ENCODE measurements at regions not wholly inside any gene's neighbourhood (a gene's known extent, or its start where the extent isn't known, plus 50 kb on each side); places are given as distances from the start of the nearest gene placed in this dataset.

- no peak for TF ChIP-seq CTCF (IDR thresholded peaks at IDR 0.05; ENCODE audit: low read depth, low read length)
- Histone ChIP-seq H3K4me1 (no peaks in the 10 kb centered on the region), H3K4me3 (ENCODE audit: low read depth, low read length) (no peak overlapping the region), H3K9me3 (no peaks in the 10 kb centered on the region), H3K36me3 (no peaks in the 10 kb centered on the region), H3K27me3 (peaks cover 6% of the 10 kb centered on the region; the same call in 1 of the 2 replicates)
- DNase-seq: no peak
These were observed 691.9 kb downstream of the INHBA start for GRCh38 chr7:41010967-41011366.

- DNase-seq: no peak
These were observed 692.5 kb downstream of the INHBA start for GRCh38 chr7:41010418-41010817.

GRCh38 chr7:41007811-41008210 is 695.1 kb downstream of the INHBA start:
- H3K4me3 ChIP-seq (ENCODE audit: low read depth, low read length): no peak overlapping the region
- H3K27me3 ChIP-seq: peaks cover 3% of the 10 kb centered on the region; the same call in 1 of the 2 replicates
- DNase-seq: no peak
- TF ChIP-seq CTCF (IDR thresholded peaks at IDR 0.05; ENCODE audit: low read depth, low read length): no peak
- no peaks in the 10 kb centered on the region for H3K9me3 ChIP-seq
- no peaks in the 10 kb centered on the region for H3K36me3 ChIP-seq
- H3K4me1 ChIP-seq: no peaks in the 10 kb centered on the region

More at GRCh38 chr7:41010418-41010817, 692.5 kb downstream of the INHBA start:
- Histone ChIP-seq H3K27me3 (peaks cover 3% of the 10 kb centered on the region; the same call in 1 of the 2 replicates), H3K36me3 (no peaks in the 10 kb centered on the region), H3K4me1 (no peaks in the 10 kb centered on the region), H3K9me3 (no peaks in the 10 kb centered on the region), H3K4me3 (ENCODE audit: low read depth, low read length) (no peak overlapping the region)
- TF ChIP-seq CTCF (IDR thresholded peaks at IDR 0.05; ENCODE audit: low read depth, low read length): no peak

- Histone ChIP-seq H3K9me3 (no peaks in the 10 kb centered on the region), H3K36me3 (no peaks in the 10 kb centered on the region), H3K4me1 (no peaks in the 10 kb centered on the region), H3K4me3 (ENCODE audit: low read depth, low read length) (no peak overlapping the region), H3K27me3 (peaks cover 3% of the 10 kb centered on the region; the same call in 1 of the 2 replicates)
- no peak for DNase-seq
- no peak for TF ChIP-seq CTCF (IDR thresholded peaks at IDR 0.05; ENCODE audit: low read depth, low read length)
These were observed 695.5 kb downstream of the INHBA start for GRCh38 chr7:41007351-41007751.

GRCh38 chr7:41006306-41006995 is 696.4 kb downstream of the INHBA start:
- H3K27me3 ChIP-seq: peaks cover 3% of the 10 kb centered on the region; the same call in 1 of the 2 replicates
- no peak for TF ChIP-seq CTCF (IDR thresholded peaks at IDR 0.05; ENCODE audit: low read depth, low read length)
- no peaks in the 10 kb centered on the region for H3K9me3 ChIP-seq
- H3K4me1 ChIP-seq: no peaks in the 10 kb centered on the region
- no peak overlapping the region for H3K4me3 ChIP-seq (ENCODE audit: low read depth, low read length)
- DNase-seq: no peak
- no peaks in the 10 kb centered on the region for H3K36me3 ChIP-seq

GRCh38 chr7:41005374-41005901 is 697.5 kb downstream of the INHBA start:
- no peaks in the 10 kb centered on the region for H3K4me1 ChIP-seq
- DNase-seq: no peak
- H3K27me3 ChIP-seq: peaks cover 3% of the 10 kb centered on the region; the same call in 1 of the 2 replicates
- no peak overlapping the region for H3K4me3 ChIP-seq (ENCODE audit: low read depth, low read length)
- TF ChIP-seq CTCF (IDR thresholded peaks at IDR 0.05; ENCODE audit: low read depth, low read length): no peak
- H3K9me3 ChIP-seq: no peaks in the 10 kb centered on the region
- H3K36me3 ChIP-seq: no peaks in the 10 kb centered on the region
